ENCODE measurements at regions not wholly inside any gene's neighbourhood (a gene's known extent, or its start where the extent isn't known, plus 50 kb on each side); places are given as distances from the start of the nearest gene placed in this dataset.

GRCh38 chr13:78129359-78129758 is 210.7 kb upstream of the EDNRB start:
- TF ChIP-seq CTCF (IDR thresholded peaks at IDR 0.05) (no peak), POLR2A (IDR thresholded peaks at IDR 0.05) (no peak)
